ENCODE measurements at regions not wholly inside any gene's neighbourhood (a gene's known extent, or its start where the extent isn't known, plus 50 kb on each side); places are given as distances from the start of the nearest gene placed in this dataset.

DNA sequence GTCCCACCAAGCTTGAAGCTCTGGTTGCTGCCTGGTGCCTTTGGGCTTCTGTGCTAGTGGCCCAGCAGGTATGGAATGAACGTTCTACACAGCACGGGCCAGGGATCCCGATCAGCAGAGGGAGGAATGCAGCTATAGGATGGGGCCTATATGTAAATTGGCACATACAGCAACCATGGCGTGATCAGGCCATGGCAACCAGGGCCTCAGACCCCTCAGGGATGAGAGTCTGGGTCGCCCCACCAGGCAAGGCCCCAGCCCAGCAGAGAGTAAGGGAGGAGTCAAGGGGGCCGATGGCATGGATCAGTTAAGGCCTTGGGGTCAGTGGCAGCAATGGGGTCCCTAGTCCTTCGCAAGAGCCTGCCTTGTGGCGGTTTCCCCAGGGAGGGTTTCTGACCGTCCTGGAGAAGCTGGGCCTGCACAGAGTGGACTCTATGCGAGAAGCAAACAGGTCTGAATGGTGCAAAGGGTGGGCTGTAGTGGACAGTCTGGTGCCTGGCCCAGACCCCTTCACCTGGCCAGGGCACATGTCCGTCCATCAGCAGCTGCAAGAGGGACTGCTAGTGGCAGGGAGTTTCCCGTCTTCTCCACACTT lies 98.2 kb upstream of the SLC22A11 start:
- DNase-seq: no peak

DNA sequence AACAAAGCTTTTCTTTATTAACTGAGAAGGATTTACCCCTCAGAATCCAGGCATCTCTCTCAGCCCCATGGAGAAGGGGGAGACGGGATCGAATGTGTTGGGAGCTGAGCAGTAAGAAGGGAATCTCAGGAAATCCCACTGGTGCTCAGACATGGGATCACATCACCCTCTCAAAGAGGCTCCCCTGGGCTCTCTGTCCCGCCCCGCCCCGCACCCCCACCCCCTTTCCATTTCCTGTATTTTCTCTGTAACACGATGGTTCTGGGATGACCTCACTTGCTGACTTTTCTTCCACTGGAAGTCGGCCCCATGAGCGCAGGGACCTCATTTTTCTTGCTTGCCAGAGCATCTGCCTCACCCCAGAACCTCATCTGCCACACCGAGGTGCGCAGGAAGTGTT lies 96.7 kb upstream of the SLC22A11 start:
- DNase-seq: no peak

DNA sequence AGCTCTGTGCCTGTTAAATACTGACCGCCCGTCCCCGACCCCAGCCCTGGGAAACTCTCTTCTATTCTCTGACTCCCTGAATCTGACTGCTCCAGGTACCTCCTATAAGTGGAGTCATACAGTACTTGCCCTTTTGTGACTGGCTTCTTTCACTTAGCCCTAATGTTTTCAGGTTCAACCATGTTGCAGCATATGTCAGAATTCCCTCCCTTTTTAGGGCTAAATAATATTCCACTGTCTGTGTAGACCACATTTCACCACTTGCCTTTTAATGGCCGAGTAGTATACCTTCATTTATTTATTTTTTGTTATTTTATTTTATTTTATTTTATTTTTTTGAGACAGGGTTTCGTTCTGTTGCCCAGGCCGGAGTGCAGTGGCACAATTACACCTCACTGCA lies 96.1 kb upstream of the SLC22A11 start:
- no peak for DNase-seq

DNA sequence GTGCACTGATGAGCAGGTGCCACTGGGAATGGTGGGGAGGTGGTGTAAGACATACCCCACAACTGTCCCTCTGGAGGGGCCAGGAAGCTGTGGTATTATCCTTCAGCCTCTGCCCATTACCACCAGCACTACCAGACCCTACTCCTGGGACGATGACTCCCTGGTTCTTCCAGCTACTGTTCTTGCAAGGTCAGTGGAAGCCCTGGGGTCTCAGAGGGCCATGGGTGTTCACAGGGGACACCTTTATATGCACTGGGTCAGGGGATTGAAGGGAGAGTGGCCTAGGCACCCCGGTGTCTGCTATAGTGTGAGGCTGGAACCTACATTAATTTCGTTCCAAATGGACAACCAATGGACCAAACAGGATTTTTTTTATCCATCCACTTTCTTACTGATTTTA lies 94.7 kb upstream of the SLC22A11 start:
- DNase-seq: no peak

GRCh38 chr11:64466115-64466718 lies 89.5 kb upstream of the SLC22A11 start:
- no peak for DNase-seq

DNA sequence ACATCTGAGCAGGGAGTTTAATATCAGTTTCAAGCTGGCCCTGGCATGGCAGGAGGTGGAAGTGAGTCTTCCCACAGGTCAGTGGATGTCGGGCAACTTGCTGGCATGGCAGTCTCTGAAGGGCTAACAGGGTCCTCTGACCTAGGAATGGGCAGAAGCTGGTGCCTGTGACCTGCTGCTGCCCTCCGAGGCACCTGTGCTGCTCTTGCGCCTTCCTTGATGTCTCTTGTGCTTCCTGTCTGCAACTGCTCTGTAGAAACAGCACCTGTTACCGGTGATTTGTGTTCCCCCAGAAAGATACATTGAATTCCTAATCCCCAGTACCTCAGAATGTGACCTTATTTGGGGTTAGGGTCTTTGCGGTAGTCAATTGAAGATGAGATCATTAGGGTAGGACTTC lies 86.5 kb upstream of the SLC22A11 start:
- DNase-seq: no peak

DNA sequence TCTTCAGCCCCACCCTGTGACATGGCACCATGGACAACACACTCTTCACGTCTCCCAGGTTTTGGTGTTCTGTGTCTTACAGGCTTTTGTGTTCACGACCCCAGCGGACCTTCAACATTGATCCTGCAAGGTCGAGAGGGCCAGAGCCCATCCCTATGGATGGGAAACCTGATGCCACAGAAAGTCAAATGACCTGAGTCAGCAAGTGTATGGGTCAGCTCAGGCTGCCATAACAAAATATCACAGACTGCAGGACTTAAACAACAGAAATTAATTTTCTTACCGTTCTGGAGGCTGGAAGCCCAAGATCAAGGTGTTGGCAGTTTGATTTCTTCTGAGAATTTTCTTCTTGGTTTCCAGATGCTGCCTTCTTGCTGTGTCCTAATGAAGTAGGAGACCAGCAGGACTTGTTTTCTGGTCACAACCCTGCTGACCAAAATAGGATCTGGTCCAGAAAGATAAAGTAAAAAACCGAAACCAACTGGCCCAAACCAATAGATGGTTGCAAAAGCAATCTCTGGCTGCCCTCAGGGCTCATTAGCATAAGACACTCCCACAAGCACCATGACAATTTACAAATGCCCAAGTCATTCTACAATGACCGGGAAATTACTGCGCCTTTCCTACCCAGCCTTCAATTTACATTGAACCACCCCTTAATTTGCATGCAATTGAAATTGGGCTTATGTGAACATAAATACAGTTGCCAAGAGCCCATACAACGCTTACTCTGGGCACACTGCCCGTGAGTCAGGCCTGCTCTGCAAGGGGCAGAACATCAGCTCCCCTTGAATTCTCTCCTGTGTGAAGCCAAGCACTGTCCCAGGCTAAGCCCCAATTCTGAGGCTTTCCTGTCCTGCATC lies 82.9 kb upstream of the SLC22A11 start:
- DNase-seq: no peak

DNA sequence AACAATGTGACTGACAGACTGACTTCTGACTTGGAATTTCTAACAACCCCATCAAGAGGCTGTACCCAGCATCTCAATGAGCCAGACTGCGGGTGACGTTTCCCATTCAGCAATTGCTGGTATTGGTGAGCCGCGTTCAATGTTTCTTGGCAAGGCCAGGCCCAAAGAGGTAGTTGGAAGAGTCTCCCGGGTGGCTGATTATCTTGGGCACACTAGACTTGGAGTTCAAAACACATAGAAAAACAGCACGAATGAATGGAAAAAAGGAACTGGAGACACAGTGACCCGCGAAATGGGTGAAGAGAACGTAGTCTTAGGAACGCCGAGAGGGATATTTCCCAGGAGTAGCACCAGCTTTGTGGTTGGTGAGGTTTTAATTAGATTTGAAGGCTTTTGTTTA lies 81.1 kb upstream of the SLC22A11 start:
- DNase-seq: no peak

- DNase-seq: no peak
Measured at GRCh38 chr11:64475145-64475544, 80.6 kb upstream of the SLC22A11 start.

- no peak for DNase-seq
Measured at GRCh38 chr11:64476881-64477280, 78.9 kb upstream of the SLC22A11 start.

DNA sequence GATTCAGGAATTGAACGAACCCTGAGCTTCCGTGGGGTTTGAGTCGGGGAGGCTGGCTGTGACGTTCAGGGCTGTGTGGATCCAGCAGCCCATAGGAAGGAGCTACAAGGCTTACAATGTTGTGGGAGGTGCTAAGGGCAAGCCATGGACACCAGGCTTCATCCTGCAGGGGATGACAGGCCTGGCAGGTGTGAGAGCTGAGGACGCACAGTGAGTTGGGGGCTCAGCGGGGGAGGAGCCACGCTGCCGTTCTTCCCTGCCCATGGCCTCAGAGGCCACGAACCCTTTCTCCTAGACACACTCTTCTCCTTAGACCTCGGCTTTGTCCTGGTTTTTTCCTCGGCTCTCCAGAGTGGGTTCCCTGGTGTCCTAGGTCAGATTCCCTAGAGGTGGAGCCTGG lies 78.1 kb upstream of the SLC22A11 start:
- no peak for DNase-seq

GRCh38 chr11:64482588-64482987 lies 73.2 kb upstream of the SLC22A11 start:
- DNase-seq: no peak

DNA sequence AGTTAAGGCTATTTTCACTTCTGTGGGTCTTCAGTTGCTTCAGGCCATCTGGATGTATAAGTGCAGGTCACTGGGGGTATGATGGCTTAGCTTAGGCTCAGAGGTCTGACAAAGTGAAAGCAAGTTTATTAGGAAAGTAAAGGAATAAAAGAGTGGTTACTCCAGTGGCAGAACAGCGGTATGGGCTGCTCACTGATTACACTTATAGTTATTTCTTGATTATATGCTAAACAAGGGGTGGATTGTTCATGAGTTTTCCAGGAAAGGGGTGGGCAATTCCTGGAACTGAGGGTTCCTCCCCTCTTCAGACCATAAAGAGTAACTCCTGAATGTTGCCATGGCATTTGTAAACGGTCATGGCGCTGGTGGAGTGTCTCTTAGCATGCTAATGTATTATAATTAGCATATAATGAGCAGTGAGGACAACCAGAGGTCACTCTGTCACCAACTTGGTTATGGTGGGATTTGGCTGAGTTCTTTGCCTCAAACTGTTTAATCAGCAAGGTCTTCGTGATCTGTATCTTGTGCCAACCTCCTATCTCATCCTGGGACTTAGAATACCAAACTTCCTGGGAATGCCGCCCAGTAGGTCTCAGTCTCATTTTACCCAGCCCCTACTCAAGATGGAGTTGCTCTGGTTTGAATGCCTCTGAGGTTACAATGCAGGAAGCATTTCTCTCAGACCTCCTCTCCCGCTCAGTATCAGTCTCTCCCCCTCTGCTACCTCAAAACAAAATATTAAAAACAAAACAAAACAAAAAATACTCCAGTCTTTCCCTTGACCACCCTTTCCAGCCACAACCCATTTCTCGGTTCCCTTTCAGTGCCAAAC lies 71.3 kb upstream of the SLC22A11 start:
- no peak for DNase-seq

DNA sequence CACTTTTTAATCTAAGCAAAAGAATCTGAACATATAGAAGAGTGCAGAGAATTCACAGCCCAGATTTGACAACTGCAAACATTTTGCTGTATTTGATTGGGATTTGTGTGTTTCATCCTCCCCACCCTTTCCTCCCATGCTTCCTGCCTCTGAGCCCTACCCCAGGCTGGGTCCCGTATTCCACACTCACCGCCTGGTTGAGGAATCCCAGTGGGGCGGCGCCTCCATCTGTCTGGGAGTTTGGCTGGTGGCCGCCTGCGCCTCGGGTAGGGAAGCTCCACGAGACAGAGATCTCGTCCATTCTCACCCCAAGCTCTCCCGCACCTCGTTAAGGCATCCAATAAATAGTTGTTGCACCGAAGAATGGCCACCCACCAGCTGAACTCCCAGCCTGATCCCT lies 70.7 kb upstream of the SLC22A11 start:
- DNase-seq: no peak

GRCh38 chr11:64489831-64490441 lies 65.8 kb upstream of the SLC22A11 start:
- DNase-seq: no peak

DNA sequence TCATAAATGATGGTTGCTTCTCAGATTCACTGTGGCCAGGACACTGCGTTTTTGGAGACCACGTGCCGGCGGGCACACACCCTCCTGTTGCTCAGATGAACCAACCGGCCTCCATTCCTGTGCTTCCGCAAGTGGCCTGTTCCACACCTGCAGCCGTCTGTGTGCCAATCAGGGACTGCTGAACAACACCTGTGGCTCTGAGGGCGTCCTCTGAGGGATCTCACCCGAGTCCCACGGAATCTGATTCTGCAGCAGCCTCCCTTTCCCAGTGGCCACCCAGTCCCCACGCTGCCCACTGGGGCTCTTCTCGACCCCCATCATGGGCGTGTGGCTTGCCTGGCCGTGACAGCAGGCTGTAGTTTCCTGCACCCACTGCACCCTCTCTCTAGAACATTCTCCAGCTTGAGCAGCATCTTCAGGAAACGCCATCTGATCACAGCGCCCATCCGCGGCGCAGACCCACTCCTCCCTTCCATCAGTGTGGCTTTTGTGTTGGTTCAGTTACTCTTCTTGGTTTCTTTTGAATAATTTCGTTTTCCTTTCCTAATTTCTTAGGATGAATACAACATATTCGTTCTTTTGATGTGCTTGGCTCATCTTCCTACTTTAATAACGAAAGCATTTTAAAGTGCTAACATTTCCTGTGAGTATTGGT lies 65.1 kb upstream of the SLC22A11 start:
- no peak for DNase-seq

- DNase-seq: no peak
Measured at GRCh38 chr11:64492561-64492960, 63.2 kb upstream of the SLC22A11 start.

GRCh38 chr11:64498136-64498535 lies 57.6 kb upstream of the SLC22A11 start:
- no peak for DNase-seq

- DNase-seq: no peak
Measured at GRCh38 chr11:64499261-64500004, 56.3 kb upstream of the SLC22A11 start.

GRCh38 chr11:64500176-64501013 lies 55.3 kb upstream of the SLC22A11 start:
- no peak for DNase-seq

Data from SHP77 treated with DMSO at 0.1 percent for 48 hours (cell line).